SU-DHL-6 (cell line): ENCODE measurements at regions not wholly inside any gene's neighbourhood (a gene's known extent, or its start where the extent isn't known, plus 50 kb on each side); places are given as distances from the start of the nearest gene placed in this dataset.

ENCODE experiments used
- CTCF ChIP-seq: fragments of 200-600 bp; sonication (generic); IDR thresholded peaks from one replicate; pipeline ENCODE4 v1.5.1; 2017; ENCODE audit warnings: antibody characterized with exemption, mild to moderate bottlenecking, low read length, moderate library complexity; ENCODE audit not compliant: insufficient read depth, poor library complexity, severe bottlenecking
- EZH2phosphoT487 ChIP-seq: fragments of 200-600 bp; sonication (generic), shearing (Covaris generic); conservative IDR thresholded peaks from 2 replicates; pipeline ENCODE4 v1.6.1; 2018; ENCODE audit warnings: mild to moderate bottlenecking, antibody characterized with exemption, low read length, moderate library complexity, mixed read lengths

- no peak for TF ChIP-seq CTCF
- no peak for TF ChIP-seq EZH2phosphoT487
Measured at GRCh38 chr4:125582302-125582701, 267.5 kb downstream of the FAT4 start.
